K562 (cell line): ENCODE measurements at regions not wholly inside any gene's neighbourhood (a gene's known extent, or its start where the extent isn't known, plus 50 kb on each side); places are given as distances from the start of the nearest gene placed in this dataset.

ENCODE experiments used
- ATAC-seq: fragments of 200-7000 bp; cut with Tn5 transposase; 3 replicates; pipeline ENCODE4 v1.9.1; 2020; ENCODE audit warnings: moderate library complexity
- BruUV-seq: library from RNA; stranded (reverse); fragments of 400-500 nt; replicated peaks from 2 replicates; lab custom pipeline; 2021; lab: Mats Ljungman, UMichigan
- CTCF ChIA-PET: fragments of 300-600 bp; formaldehyde crosslinking; extraction: SDS; loops from one replicate; lab custom pipeline; 2021; ENCODE audit warnings: low intra/inter-chr PET ratio; lab: Yijun Ruan, JAX
- POLR2A ChIA-PET: fragments of 300-600, 350-650 bp; sonication (Branson Sonifier 250); formaldehyde crosslinking; extraction: SDS; loops from one replicate; lab custom pipeline; 2021; ENCODE audit warnings: antibody characterized with exemption, inconsistent platforms; lab: Yijun Ruan, JAX
- DNase-seq, 4 experiments: peaks; one replicate each; pipeline versions ENCODE4 v3.0.0 to v3.0.0-alpha.2; 2011 to 2018; ENCODE audit warnings: low spot score in 3 of 4, mixed read lengths in 3 of 4; ENCODE audit errors: extremely low read depth in 1 of 4
- FAIRE-seq: peaks from 2 replicates; lab custom pipeline; 2011; peaks lifted over from hg19 to GRCh38; lab: Jason Lieb, UNC
- H2AFZ ChIP-seq: 2 replicates; pipeline ENCODE4 v1.6.0; 2011; ENCODE audit warnings: low read depth, low read length, control low read depth, inconsistent platforms
- H3K27ac ChIP-seq: fragments of 200-600 bp; 3 replicates; pipeline ENCODE4 v1.8.0; 2011; ENCODE audit warnings: low read depth, mild to moderate bottlenecking, control low read depth, inconsistent platforms, low read length, moderate library complexity, mixed read lengths; ENCODE audit errors: extremely low read depth
- H3K27me3 ChIP-seq, 2 experiments: fragments of 300-600 bp in 1 of 2; 2 replicates in 1 of 2; 3 replicates in 1 of 2; pipeline versions ENCODE4 v1.6.0 to v1.8.0; 2011; ENCODE audit warnings: inconsistent platforms in 2 of 2, low read length in 2 of 2, mild to moderate bottlenecking in 1 of 2, mixed read lengths in 1 of 2, moderate library complexity in 1 of 2; ENCODE audit not compliant: control insufficient read depth in 2 of 2, insufficient read depth in 2 of 2
- H3K36me3 ChIP-seq: fragments of 300-600 bp; 3 replicates; pipeline ENCODE4 v1.8.0; 2011; ENCODE audit warnings: mild to moderate bottlenecking, low read length, inconsistent platforms; ENCODE audit not compliant: control insufficient read depth, insufficient read depth
- H3K4me1 ChIP-seq, 2 experiments: fragments of 200-600 bp in 1 of 2; replicated peaks in 1 of 2; 2 replicates in 1 of 2; 3 replicates in 1 of 2; pipeline versions ENCODE4 v1.5.1 to v1.8.0; 2011; ENCODE audit warnings: inconsistent platforms in 2 of 2, low read length in 2 of 2, mild to moderate bottlenecking in 1 of 2, mixed read lengths in 1 of 2, moderate library complexity in 1 of 2; ENCODE audit not compliant: control insufficient read depth in 2 of 2, insufficient read depth in 2 of 2
- H3K4me2 ChIP-seq: 2 replicates; pipeline ENCODE4 v1.6.1; 2011; ENCODE audit warnings: low read length, control low read depth, inconsistent platforms, mixed read lengths; ENCODE audit not compliant: insufficient read depth
- H3K4me3 ChIP-seq: fragments of 200-600 bp; sonication (generic), shearing (Covaris generic); 2 replicates; pipeline ENCODE4 v1.5.1; 2016; ENCODE audit warnings: control low read depth, inconsistent platforms
- H3K79me2 ChIP-seq: fragments of 200-600 bp; 3 replicates; pipeline ENCODE4 v1.8.0; 2011; ENCODE audit warnings: low read length, inconsistent platforms; ENCODE audit not compliant: control insufficient read depth, insufficient read depth
- H3K9ac ChIP-seq, 2 experiments: 2 replicates each; pipeline versions ENCODE4 v1.6.0 to v1.6.1; 2011; ENCODE audit warnings: low read depth in 2 of 2, low read length in 2 of 2, control low read depth in 1 of 2, inconsistent platforms in 1 of 2, mild to moderate bottlenecking in 1 of 2, mixed read lengths in 1 of 2; ENCODE audit not compliant: insufficient read depth in 1 of 2
- H3K9me1 ChIP-seq: one replicate; pipeline ENCODE4 v1.6.0; 2011; ENCODE audit warnings: inconsistent platforms, mild to moderate bottlenecking, low read length, moderate library complexity; ENCODE audit not compliant: control insufficient read depth, insufficient read depth
- H3K9me3 ChIP-seq: replicated peaks from 2 replicates; pipeline ENCODE4 v1.5.1; 2011; ENCODE audit warnings: low read depth, low read length, inconsistent platforms; ENCODE audit not compliant: control insufficient read depth, insufficient read depth
- H4K20me1 ChIP-seq: replicated peaks from 2 replicates; pipeline ENCODE4 v1.6.1; 2011; ENCODE audit warnings: low read length, inconsistent platforms, mixed read lengths; ENCODE audit not compliant: control insufficient read depth, insufficient read depth
- BRCA1 ChIP-seq, 2 experiments: fragments of 450-650 bp in 1 of 2; sonication (generic) in 1 of 2; formaldehyde crosslinking in 1 of 2; IDR thresholded peaks; 2 replicates each; pipeline versions ENCODE4 v1.5.0 to v1.6.1; 2017 to 2020; ENCODE audit warnings: mild to moderate bottlenecking in 1 of 2, missing genetic modification reagents in 1 of 2
- CBX3 ChIP-seq, 2 experiments: IDR thresholded peaks; 1 replicate in 1 of 2; 2 replicates in 1 of 2; pipeline ENCODE4 v1.6.1; 2012; ENCODE audit warnings: inconsistent platforms in 2 of 2, low read length in 2 of 2, borderline replicate concordance in 1 of 2, control low read depth in 1 of 2
- JUN ChIP-seq, 2 experiments: sonication (generic) in 1 of 2; formaldehyde crosslinking in 1 of 2; IDR thresholded peaks; 2 replicates each; pipeline versions ENCODE4 v1.6.1 to v1.8.0; 2012 to 2022; ENCODE audit warnings: borderline replicate concordance in 2 of 2, mild to moderate bottlenecking in 2 of 2, improper control_type of control experiment in 1 of 2, low read depth in 1 of 2, low read length in 1 of 2, missing genetic modification reagents in 1 of 2
- KLF6 ChIP-seq: fragments of 250-450 bp; sonication (Bioruptor Pico); IDR thresholded peaks from 2 replicates; pipeline ENCODE4 v1.4.0; 2020; ENCODE audit warnings: mild to moderate bottlenecking, moderate library complexity, borderline replicate concordance
- MAFF ChIP-seq: IDR thresholded peaks from 2 replicates; pipeline ENCODE4 v1.6.1; 2012; ENCODE audit warnings: low read length, improper control_type of control experiment
- MAFK ChIP-seq: IDR thresholded peaks from 2 replicates; pipeline ENCODE4 v1.6.1; 2011; ENCODE audit warnings: low read length, improper control_type of control experiment
- MCM2 ChIP-seq: fragments of 450-650 bp; IDR thresholded peaks from 2 replicates; pipeline ENCODE4 v1.6.1; 2017; ENCODE audit warnings: low read depth, mild to moderate bottlenecking
- PCBP1 ChIP-seq: fragments of 200-400 bp; formaldehyde crosslinking; IDR thresholded peaks from 2 replicates; pipeline ENCODE4 v1.6.1; 2018; ENCODE audit warnings: mild to moderate bottlenecking, low read depth, low read length; ENCODE audit not compliant: poor library complexity, severe bottlenecking
- POLR3G ChIP-seq: IDR thresholded peaks from 2 replicates; pipeline ENCODE4 v1.6.1; 2011; ENCODE audit not compliant: insufficient read length, insufficient replicate concordance; ENCODE audit errors: extremely low read depth
- RHOXF2B ChIP-seq: fragments of 250-450 bp; sonication (Bioruptor Pico); conservative IDR thresholded peaks from 2 replicates; pipeline ENCODE4 v1.5.1; 2021
- SRSF3 ChIP-seq: fragments of 200-400 bp; formaldehyde crosslinking; IDR thresholded peaks from 2 replicates; pipeline ENCODE4 v1.6.1; 2016; ENCODE audit warnings: mild to moderate bottlenecking, low read length, moderate library complexity; ENCODE audit not compliant: insufficient read depth
- TARDBP ChIP-seq: fragments of 450-650 bp; IDR thresholded peaks from 2 replicates; pipeline ENCODE4 v1.6.1; 2016
- TCF3 ChIP-seq: sonication (generic); formaldehyde crosslinking; IDR thresholded peaks from 2 replicates; pipeline ENCODE4 v1.4.0; 2020; ENCODE audit warnings: mild to moderate bottlenecking, missing genetic modification reagents
- ZBTB49 ChIP-seq: sonication (generic); formaldehyde crosslinking; IDR thresholded peaks from 2 replicates; pipeline ENCODE4 v1.8.0; 2022; ENCODE audit warnings: missing genetic modification reagents, mild to moderate bottlenecking, borderline replicate concordance
- ZBTB8A ChIP-seq: fragments of 450-650 bp; IDR thresholded peaks from 2 replicates; pipeline ENCODE4 v1.6.1; 2018; ENCODE audit warnings: mild to moderate bottlenecking, moderate library complexity; ENCODE audit not compliant: partially characterized antibody
- ZC3H11A ChIP-seq: IDR thresholded peaks from 2 replicates; pipeline ENCODE4 v1.6.1; 2012; ENCODE audit warnings: low read depth, low read length, improper control_type of control experiment
- ZNF197 ChIP-seq: fragments of 200-800 bp; sonication (Bioruptor generic); IDR thresholded peaks from 2 replicates; pipeline ENCODE4 v1.6.1; 2016; ENCODE audit warnings: low read depth, missing genetic modification characterization, missing compliant biosample characterization
- ZNF324 ChIP-seq: fragments of 250-450 bp; sonication (Bioruptor Pico); IDR thresholded peaks from 2 replicates; pipeline ENCODE4 v1.4.0; 2020; ENCODE audit warnings: mild to moderate bottlenecking
- ZNF511 ChIP-seq: sonication (generic); formaldehyde crosslinking; IDR thresholded peaks from 2 replicates; pipeline ENCODE4 v1.8.0; 2022; ENCODE audit warnings: mild to moderate bottlenecking, missing genetic modification reagents
- ZZZ3 ChIP-seq: fragments of 450-650 bp; IDR thresholded peaks from 2 replicates; pipeline ENCODE4 v1.6.1; 2016; ENCODE audit warnings: antibody characterized with exemption, mild to moderate bottlenecking, moderate library complexity
- WGBS: fragments of 100-300 bp; shearing (Covaris generic); methylation state at CpG from one replicate; pipeline ENCODE4 v1.1.6; 2016; ENCODE audit warnings: low coverage, mixed read lengths; ENCODE audit not compliant: insufficient coverage; ENCODE audit errors: missing lambda C conversion rate; 5-methylcytosine and 5-hydroxymethylcytosine counted together
- in situ Hi-C: fragments of 300-500 bp; cut with MboI; formaldehyde crosslinking; loops from 4 replicates; pipeline ENCODE4 v1.15.0; 2018; ENCODE audit warnings: inconsistent platforms, mixed read lengths
- intact Hi-C: fragments of 100-400 bp; cut with micrococcal nuclease; formaldehyde crosslinking; loops from 2 replicates; pipeline ENCODE4 v1.14.2; 2022

- Histone ChIP-seq H3K9me1 (no peaks in the 10 kb centered on the region), H3K79me2 (no peaks in the 10 kb centered on the region), H3K27ac (no peak overlapping the region), H3K27me3 (no peaks in the 10 kb centered on the region), H3K9ac (no peak overlapping the region)
- WGBS: 1% methylated on average over 5 of the region's 5 CpGs
- no peak for TF ChIP-seq ZNF197
- TF ChIP-seq SRSF3: no peak
- TF ChIP-seq RHOXF2B (CRISPR knock-in tag): no peak
- no peak for TF ChIP-seq MAFK
- TF ChIP-seq CBX3 (IDR thresholded peaks at IDR 0.05; ENCODE audit: borderline replicate concordance in 1 of 2, low read length in 2 of 2): no peak
- TF ChIP-seq MCM2: no peak
- TF ChIP-seq ZZZ3: no peak
- TF ChIP-seq ZNF324 (CRISPR knock-in tag): no peak
- TF ChIP-seq POLR3G: no peak
- no peak for TF ChIP-seq MAFF
- no peak for TF ChIP-seq ZNF511 (CRISPR knock-in tag)
- no peak for TF ChIP-seq BRCA1 (IDR thresholded peaks at IDR 0.05)
- TF ChIP-seq BRCA1 (CRISPR knock-in tag; IDR thresholded peaks at IDR 0.05): no peak
- no peak for TF ChIP-seq KLF6 (CRISPR knock-in tag)
- TF ChIP-seq TARDBP: no peak
- TF ChIP-seq ZBTB49 (CRISPR knock-in tag): no peak
- no peak for TF ChIP-seq TCF3 (CRISPR knock-in tag)
- no peak for TF ChIP-seq ZBTB8A
- no peak for TF ChIP-seq ZC3H11A
- no peak for TF ChIP-seq JUN (IDR thresholded peaks at IDR 0.05; ENCODE audit: borderline replicate concordance, low read depth, low read length)
- TF ChIP-seq JUN (CRISPR knock-in tag; IDR thresholded peaks at IDR 0.05; ENCODE audit: borderline replicate concordance): no peak
- TF ChIP-seq PCBP1: no peak
- TF ChIP-seq, all 486 proteins: peak for 0
- no TSS peak for BruUV-seq
- FAIRE-seq (no peak), ATAC-seq (no peak), DNase-seq (no peak)
- no peaks in the 10 kb centered on the region for H3K36me3 ChIP-seq
- no peaks in the 10 kb centered on the region for H3K4me1 ChIP-seq
- no peak overlapping the region for H2AFZ ChIP-seq
- no peak overlapping the region for H3K4me2 ChIP-seq
- ChIA-PET POLR2A (interaction anchor here (0.8 kb wide), 2 partner anchors 9 to 14 kb away, joined by 3 to 4 read pairs; no protein-coding TSS in a partner anchor), CTCF (no interaction called here)
- in situ Hi-C loops: no loop called here
- no peaks in the 10 kb centered on the region for H4K20me1 ChIP-seq
- no peaks in the 10 kb centered on the region for H3K9me3 ChIP-seq
- H3K4me3 ChIP-seq: no peak overlapping the region
- intact Hi-C loops: no loop called here
These were observed 399.6 kb downstream of the TMEM135 start for GRCh38 chr11:87437133-87437843.
